ENCODE measurements at regions not wholly inside any gene's neighbourhood (a gene's known extent, or its start where the extent isn't known, plus 50 kb on each side); places are given as distances from the start of the nearest gene placed in this dataset.

GRCh38 chr21:43318368-43318767 lies 108.6 kb downstream of the SIK1 start:
- TF ChIP-seq CTCF (IDR thresholded peaks at IDR 0.05): no peak
- no peak for TF ChIP-seq POLR2A (IDR thresholded peaks at IDR 0.05)
- no peak for TF ChIP-seq EP300 (IDR thresholded peaks at IDR 0.05)
